GM19324 (cell line): ENCODE measurements at regions not wholly inside any gene's neighbourhood (a gene's known extent, or its start where the extent isn't known, plus 50 kb on each side); places are given as distances from the start of the nearest gene placed in this dataset.

Experiments
- ATAC-seq: cut with Tn5 transposase; IDR thresholded peaks from one replicate; pipeline ENCODE4 v1.9.1; 2021; ENCODE audit warnings: mild to moderate bottlenecking, moderate library complexity; ENCODE audit not compliant: unreplicated experiment, low FRiP score

DNA sequence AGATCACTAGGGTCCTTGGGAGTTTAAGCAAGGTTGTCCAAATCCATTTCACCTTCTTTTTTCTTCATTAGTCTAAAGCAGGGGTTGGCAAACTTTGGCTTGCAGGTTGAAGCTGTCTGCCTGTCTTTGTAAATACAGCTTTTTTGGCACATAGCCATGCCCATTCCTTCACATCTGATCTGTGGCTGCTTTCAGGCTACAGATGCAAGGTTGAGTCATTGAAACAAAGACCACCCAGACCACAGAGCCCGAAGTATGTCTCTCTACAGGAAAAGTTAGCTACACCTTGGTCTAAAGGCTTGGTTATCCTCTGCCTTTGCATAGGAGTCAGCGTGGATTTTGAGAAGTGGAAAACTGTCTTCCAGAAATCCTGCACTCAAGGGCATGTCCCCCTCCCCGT lies 238.1 kb upstream of the STS start:
- ATAC-seq: no peak

DNA sequence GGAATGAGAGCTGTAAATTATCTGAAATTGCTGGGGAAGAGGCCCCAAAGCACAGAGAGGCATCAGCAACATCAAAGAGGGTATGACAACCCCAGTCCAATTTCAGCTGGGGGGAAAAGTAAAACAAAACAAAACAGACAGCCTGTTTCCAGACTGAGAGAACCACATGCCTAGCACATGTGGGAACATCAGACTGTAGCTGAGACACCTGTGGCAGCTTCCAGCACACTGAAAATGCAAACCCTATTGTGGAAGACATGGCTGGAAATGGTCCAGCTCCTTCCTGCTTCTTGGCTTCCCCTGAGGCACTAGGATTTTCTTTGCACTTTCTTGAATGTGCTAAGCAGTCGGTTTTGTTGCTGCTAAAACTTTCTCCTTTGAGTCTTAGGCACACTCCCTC lies 240.9 kb upstream of the STS start:
- ATAC-seq: no peak

DNA sequence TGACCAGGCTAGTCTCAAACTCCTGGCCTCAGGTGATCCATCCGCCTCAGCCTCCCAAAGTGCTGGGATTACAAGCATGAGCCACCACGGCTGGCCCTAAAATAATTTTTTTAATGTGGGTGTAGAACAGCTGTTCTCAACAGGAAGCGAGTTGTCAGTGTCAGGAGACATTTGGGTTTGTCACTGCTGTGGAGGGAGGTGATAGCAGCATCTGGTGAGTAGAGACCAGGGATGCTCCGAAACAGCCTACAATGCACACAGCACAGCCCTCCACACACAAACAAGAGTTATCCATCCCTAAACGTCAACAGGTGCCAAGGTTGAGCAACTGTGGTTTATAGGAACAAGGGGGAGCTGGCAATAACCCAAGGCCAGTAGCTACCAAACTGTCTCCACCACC lies 243.4 kb upstream of the STS start:
- ATAC-seq: no peak

DNA sequence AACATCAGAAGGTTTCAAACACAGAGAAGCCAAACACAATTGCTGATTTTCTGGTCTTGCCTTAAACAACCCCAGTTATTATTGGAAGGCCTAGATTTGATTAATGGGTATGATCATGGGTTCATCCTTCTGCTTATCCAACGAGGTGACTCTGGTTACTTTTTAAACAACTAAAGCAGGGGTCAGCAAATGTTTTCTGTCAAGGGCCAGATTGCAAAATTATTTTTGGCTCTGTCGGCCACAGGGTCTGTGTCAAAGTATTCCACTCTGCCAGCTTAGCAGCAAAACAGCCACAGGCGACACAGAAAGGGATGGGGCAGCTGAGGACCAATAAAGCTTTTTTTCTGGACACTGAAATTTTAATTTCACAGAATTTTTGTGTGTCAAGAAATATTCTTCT lies 249.1 kb upstream of the STS start:
- no peak for ATAC-seq

DNA sequence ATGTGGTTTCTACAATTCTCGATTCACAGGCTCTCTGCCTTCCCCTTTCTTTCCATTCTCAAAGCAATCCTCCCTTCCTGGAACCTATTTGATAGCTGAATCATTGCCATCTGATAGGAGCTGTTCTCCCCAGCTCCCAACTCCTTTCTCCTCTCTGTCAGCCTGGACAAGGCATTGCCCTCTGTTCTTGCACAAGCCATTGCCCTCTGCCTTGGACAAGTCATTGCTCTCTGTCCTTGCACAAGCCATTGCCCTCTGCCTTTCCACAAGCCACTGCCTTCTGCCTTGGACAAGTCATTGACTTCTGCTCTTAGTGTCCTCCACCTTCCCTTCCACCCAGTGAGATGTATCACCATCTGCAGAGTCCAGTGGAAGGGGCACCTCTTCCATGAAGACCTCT lies 256.1 kb upstream of the STS start:
- no peak for ATAC-seq

DNA sequence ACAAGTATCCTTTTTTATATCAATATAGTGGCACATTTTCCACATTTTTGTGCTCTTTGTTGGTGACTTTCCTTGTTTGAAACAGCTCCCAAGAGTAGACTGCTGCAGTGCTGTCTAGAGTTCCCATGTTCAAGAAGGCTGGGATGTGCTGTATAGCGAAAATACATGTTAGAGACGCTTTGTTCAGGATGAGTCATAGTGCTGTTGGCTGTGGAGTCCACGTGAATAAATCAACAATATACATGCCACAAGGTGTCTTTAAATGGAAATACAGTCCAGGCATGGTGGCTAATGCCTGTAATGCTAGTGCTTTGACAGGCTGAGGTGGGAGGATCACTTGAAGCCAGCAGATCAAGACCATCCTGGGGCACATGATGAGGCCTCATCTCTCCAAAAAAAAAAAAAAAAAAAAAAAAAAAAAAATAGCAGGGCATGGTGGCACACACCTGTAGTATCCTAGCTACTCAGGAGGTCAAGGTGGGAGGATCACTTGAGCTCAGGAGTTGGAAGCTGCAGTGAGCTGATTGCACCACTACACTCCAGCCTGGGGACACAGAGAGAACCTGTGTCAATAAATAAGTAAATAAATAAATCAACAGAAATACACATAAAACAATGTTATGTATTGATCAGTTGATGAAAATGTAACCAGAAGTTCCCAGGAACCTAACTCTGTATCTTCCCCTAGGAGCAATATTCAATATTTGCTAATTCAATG lies 256.8 kb upstream of the STS start:
- ATAC-seq: no peak

DNA sequence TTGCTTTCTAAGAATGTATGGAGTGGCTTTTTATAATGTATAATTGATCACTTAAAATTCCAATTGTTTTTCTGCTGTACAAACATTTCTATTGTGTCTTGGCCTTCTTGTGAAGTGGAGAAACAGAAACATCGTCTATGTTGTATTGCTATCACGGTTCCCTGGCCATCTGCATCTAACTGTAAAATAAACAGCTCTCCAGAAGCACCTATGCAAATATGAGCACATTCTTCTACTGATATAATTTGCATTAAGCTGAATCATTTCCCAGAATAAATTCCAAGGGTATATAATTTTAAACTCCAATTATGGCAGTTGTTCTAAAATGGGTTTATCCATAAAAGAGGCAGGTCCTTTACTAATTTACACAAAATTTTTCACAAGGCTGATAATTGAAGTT lies 261.6 kb upstream of the STS start:
- ATAC-seq: no peak

DNA sequence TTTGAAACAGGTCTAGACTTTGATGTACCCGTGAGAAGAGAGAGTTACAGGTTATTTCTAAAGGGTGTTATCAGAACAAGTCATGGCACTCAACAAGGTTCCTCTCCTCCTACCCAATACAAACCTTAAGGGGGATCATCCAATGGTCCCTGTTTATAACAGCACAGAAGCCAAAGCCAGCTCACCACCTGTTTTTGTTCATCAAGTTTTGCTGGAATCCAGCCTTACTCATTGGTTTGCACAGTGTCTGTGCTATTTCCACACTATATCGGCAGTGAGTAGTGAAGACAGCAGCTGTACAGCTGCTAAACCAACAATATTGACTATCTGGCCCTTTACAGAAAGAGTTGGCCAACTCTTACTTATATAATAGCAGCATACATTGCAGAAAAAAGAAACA lies 262.1 kb upstream of the STS start:
- ATAC-seq: no peak

DNA sequence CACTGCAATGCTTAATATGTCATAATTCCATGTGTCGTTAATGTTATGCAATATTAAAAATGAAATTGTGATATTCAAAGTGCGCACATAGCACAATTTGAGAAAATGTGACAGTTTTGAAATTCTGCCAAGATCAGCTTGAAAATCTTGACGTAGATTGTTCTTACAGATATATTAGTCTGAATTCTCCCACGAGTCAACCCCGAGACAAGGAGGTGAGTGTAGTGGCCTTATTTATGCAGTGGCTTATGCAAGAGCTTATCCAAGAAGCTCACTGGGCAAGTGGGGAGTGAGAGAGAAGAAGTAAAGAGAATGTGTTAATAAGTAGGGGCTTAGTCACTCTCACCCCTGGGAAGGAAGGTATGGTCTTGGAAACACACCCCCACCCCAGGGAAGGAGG lies 286.1 kb upstream of the STS start:
- no peak for ATAC-seq

DNA sequence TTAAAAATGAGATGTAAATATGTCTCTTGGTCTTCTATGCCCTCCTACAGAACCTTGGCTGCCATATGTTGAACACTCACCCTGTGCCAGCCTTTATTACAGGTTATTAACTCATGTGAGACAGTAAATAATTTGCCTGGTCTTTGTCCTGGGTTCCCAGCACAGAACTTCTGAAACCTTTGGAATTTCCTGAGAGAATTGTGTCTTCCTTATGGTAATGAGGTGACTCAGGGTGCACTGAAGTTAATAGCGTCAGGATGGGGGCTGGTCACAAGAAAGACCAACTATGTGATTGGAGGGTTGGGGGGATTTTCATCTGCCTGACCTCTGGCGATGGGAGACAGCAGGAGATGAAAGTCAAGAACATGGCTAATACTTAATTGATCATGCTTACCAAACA lies 289.8 kb upstream of the STS start:
- ATAC-seq: no peak

DNA sequence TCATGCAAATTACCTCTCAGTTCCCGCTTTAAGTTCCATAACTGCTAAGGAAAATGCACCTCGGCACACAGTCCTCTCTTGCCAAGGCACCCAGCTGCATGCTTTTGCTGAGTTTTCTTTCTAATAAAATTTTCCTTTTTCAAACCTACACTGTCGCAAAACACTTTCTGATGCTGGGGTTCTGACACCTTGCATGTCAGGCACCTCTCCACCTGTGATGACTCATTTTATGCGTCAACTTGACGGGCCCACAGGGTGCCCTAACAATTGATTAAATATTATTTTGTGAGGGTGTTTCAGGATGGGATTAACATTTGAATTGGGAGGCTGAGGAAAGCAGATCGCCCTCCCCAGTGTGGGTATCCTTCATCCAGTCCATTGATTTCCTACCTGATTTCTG lies 291.0 kb upstream of the STS start:
- ATAC-seq: no peak

DNA sequence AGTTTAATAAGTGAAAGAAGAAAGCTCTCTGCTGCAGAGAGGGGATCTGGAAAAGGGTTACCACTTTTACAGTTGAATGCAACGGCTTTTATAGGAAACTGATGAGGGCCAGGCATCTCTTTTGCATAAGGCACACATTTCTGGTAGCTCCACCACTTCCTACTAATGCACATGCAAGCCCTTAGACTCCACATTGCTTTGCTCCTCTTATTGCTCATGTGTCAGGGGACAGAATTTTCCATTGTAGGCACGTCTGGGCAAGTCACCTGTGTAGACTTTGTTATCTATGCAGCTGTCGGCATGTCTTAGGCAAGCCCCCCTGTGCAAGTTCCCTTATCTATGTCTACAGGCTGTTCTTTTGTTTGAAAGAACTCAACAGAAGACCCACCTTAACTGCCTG lies 294.6 kb upstream of the STS start:
- no peak for ATAC-seq

DNA sequence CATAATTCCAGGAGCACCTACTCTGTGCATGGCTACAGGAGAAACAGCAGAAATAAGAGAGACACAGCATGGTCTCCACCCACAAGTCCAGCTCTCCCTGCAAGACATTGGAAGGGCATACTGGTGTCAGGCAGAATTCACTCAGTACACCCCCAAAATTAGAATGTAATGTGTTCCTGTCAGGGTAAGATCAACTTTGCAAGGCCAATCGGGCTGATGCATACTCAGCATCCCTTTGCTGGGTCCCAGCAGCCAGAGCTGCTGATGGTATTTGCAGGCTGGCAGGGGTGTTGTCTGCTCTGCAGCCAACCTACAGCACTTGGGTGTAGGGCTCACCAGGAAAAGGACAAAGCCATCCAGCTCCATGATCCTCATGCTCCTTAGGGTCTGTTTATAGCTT lies 295.4 kb upstream of the STS start:
- no peak for ATAC-seq

DNA sequence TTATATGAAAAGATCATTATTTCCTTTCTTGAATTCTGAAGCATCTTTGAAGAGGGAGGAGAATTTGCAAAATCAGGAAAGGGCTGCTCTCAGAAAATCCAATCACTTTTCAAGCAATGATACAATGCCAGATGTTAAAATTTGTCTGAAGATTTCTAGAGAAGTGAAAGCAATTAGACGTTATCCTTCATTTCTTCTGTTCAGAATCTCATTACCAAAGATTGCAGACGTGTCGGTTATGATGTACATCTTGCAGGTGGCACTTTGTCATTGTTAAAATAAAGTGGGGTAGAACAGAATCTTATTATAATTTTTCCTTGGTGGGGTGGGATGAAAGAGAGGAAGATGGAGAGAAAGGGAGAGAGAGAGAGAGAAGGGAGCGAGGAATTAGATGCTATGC lies 296.4 kb upstream of the STS start:
- ATAC-seq: no peak

DNA sequence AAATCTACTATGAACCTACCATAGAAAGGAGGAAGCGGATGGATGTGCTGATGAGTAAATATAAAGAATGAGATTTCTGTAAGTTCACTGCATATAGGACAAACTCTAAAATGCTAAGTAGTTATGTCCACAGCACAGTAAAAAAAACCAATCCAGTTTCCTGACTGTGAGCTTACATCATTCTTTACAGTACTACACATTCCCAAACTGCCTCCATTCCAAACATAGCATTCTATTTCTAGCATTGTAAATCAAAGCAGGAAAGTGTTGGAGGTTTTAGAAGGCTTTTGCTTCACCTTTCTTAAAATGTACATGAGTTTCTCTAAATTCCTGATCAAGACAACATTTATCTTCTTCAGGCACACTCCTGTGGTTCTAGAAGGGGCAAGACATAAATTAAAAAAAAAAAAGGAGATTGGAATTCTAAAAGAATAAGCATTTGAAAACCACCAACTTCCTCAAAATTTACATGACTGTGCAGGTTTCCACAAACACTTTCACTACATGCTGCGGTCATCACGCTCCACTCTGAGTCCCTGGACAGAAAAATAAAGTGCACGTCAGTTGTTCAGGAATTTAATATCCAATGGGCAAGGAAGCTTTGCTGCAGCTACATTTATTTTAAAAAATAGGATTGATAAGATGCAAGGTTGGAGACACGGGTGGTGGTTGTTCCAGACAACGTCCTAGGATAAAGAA lies 297.6 kb upstream of the STS start:
- ATAC-seq: no peak

DNA sequence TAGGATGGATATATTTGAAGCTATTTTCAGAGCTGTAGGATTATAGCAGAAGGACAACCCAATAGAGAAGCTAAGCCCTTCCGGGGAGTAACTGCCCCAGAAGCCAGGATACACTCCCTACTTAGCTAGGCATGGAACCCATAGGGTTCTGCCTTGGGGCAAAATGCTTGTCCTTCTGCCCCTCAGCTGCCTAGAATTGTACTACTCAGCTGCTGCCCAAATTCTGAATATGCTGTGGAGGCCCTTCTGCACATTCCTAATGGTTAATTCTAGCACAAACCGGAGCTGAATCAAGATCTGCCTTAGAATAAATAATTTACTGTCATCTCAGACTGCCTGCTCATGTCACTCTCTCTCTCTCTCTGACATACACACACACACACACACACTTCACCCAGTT lies 297.7 kb upstream of the VCX3A start:
- no peak for ATAC-seq

DNA sequence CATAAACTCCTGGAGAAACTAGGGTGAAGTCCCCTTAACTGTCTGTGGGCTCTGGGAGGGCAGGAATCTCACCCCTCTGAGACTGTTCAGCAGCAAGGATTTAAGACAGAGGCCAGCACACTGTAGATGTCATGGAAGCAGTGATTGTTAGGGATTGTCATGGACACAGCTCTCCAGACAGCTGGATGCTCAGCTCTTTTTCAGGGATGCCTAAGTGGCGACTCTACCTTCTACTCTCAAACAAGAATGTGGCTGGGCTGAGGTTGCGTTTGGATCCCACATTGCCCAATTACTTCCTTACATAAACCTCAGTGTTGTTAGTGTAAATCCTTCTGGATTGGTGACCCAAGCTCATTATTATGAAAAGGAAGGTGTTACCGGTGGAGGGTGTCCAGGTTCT lies 291.9 kb upstream of the VCX3A start:
- no peak for ATAC-seq

DNA sequence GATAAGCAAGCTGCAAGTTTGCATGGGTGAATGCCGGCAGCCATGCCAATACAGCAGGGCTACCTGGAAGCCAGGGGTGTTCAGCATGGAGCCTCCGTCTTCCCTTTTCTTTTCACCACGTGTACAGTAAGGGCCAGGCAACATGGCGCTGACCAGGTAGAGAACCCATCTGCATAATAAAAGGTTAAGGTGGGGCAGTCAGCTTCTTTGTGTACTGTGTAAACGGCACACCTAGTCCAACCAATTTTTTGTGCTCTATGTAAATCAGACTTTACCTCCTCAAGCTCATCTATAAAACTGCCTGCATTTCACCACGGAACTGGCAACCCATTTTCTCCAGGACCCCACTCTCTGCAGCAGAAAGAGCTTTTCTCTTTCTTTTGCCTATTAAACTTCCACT lies 286.8 kb upstream of the VCX3A start:
- ATAC-seq: no peak

DNA sequence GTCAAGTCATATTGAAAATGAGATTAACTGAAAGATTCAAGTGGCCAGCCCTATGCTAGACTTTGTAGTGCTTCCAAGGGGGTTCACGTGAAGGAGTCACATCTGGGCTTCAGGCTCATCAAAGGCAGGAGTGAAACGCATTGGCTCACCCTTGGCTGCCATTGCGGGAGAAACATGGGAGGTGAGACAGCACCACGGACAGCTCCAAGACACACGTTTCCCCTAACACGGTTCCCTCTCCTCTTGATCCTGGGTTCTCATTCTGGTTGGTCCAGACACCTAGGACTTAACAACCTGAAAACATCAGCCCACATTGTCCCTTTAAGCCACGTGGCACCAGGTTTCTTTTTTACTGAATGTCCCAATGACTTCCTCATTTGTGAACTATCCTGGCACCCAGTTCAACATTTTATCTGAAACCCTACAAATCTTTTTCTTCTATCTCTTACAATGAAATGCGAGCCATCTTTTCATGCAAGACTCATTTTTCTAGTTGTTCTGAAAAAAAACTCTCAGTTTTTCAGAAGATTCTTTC lies 279.0 kb upstream of the VCX3A start:
- ATAC-seq: no peak

DNA sequence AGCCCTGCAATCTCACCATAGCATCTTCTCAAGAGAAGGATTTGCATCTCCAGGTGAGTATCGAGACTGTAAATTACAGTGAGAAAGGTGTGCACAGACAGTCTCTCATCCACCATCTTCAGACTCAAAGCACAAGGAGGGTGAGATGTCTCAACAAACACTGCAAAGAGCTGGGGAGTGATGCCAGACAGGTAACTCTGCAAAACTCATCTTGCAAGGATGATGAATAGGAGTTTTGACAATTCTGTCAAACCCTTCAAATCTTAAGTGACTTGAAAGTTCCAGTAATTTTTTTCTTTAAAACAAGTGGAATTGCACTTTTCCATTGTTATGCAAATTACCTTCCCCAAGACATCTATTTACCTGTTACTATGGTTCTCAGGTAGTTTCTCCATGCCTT lies 277.2 kb upstream of the VCX3A start:
- no peak for ATAC-seq

DNA sequence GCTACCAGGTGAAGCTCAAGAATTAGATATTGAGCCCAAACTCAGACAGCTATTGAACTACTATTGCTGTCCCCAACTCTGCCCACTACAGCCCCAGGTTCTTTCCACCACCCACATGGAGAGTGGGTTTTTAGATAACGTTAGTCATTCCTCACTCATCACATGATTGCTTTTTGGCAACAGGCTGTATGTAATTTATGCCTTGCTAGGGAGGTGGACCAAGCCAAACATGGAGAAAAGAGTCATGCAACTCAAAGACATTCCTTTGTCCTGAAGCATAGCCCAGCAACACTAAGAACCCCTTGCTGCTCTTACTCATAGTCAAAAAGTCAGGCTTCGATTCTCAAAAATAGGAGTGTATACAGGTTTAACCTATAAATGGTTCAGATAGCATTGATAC lies 275.9 kb upstream of the VCX3A start:
- ATAC-seq: no peak

DNA sequence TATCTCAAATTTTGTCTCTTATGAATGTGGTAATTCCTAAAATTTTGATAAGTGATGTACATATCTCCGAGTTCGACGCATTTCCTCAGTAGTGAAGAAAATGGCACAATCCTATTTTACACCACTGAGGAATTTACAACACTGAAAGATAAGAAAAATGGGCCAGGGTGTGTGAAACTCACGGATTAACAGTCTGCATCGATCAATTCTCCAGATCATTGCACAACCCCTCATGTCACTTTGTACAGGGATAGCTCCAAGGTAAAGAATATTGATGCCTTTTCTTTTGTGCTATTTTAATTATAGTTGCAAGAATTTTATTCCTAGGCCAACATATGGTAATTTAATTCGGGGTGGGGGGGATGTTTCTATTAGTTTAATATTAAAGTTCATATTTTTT lies 268.7 kb upstream of the VCX3A start:
- ATAC-seq: no peak
